AG09309 (cell line): ENCODE measurements at regions not wholly inside any gene's neighbourhood (a gene's known extent, or its start where the extent isn't known, plus 50 kb on each side); places are given as distances from the start of the nearest gene placed in this dataset.

ENCODE experiments used
- DNase-seq: peaks from one replicate; pipeline ENCODE4 v3.0.0-alpha.2; 2010; ENCODE audit warnings: low read depth
- H3K4me3 ChIP-seq: 2 replicates; pipeline ENCODE4 v1.5.1; 2011; ENCODE audit warnings: mild to moderate bottlenecking, low read depth, low read length, moderate library complexity; ENCODE audit not compliant: control insufficient read depth
- TF ChIP-seq, protein P1 (sequence below): IDR thresholded peaks from 2 replicates; pipeline ENCODE4 v1.5.1; 2011; ENCODE audit warnings: mild to moderate bottlenecking, low read depth, low read length, inconsistent platforms; ENCODE audit not compliant: insufficient read depth, control insufficient read depth; ENCODE audit errors: missing control alignments

DNA sequence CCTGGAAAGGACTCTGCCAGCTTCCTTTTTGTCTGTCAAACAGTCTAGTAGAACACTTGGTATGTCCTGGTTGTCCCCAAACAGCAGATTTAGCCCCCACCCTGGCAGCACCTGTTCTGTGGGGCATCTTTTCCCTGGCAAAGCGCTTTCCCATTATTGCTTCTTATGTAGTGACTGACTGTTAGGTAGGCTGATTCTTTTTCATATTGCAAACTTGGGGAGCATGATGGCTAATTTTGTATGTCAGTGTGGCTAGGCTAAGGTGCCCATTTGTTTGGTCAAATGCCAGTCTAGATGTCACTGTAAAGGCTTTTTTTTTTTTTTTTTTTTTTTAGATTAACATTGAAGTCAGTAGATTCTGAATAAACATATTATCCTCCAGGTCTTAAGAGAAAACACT lies 140.2 kb downstream of the MYCN start:
- no peak overlapping the region for H3K4me3 ChIP-seq
- no peak for DNase-seq
- TF ChIP-seq, protein P1, sequence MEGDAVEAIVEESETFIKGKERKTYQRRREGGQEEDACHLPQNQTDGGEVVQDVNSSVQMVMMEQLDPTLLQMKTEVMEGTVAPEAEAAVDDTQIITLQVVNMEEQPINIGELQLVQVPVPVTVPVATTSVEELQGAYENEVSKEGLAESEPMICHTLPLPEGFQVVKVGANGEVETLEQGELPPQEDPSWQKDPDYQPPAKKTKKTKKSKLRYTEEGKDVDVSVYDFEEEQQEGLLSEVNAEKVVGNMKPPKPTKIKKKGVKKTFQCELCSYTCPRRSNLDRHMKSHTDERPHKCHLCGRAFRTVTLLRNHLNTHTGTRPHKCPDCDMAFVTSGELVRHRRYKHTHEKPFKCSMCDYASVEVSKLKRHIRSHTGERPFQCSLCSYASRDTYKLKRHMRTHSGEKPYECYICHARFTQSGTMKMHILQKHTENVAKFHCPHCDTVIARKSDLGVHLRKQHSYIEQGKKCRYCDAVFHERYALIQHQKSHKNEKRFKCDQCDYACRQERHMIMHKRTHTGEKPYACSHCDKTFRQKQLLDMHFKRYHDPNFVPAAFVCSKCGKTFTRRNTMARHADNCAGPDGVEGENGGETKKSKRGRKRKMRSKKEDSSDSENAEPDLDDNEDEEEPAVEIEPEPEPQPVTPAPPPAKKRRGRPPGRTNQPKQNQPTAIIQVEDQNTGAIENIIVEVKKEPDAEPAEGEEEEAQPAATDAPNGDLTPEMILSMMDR: no peak

DNA sequence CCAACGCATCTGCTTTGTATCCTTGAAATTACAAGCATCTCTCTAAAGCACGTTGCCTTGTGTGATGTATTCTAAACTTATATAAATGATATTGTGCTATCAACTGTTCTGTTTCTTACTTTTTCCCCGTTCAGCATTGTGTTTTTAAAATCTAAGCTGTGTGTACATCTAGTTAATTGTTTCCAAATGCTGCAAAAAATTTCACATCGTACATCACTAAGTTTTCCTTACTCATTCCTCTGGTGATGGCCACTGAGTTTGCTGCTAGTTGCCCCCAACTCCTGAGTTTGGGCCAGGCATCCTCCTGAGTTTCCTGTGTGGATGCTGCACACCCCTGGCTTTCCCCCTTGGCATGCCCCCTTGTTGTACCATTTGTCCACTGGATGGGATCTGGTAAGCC lies 139.7 kb downstream of the MYCN start:
- no peak overlapping the region for H3K4me3 ChIP-seq
- no peak for DNase-seq
- TF ChIP-seq, protein P1: no peak

DNA sequence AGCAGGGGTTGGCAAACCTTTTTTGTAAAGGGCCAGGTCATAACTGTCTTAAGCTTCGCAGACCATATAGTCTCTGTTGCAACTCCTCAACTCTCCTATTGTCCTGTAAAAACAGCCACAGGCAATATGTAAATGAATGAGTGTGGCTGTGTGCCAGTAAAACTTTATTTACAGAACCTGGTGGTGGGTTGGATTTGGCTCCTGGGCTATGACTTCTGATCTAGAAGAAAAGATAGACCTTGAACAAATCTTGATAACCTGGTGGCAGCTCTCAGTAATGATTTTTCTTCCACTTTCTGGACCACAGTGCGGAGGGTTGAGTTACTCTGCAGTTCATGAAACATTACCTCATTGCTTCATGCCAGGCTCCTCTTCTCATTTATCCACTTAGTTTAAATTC lies 139.3 kb downstream of the MYCN start:
- H3K4me3 ChIP-seq: no peak overlapping the region
- DNase-seq: no peak
- TF ChIP-seq, protein P1: no peak

DNA sequence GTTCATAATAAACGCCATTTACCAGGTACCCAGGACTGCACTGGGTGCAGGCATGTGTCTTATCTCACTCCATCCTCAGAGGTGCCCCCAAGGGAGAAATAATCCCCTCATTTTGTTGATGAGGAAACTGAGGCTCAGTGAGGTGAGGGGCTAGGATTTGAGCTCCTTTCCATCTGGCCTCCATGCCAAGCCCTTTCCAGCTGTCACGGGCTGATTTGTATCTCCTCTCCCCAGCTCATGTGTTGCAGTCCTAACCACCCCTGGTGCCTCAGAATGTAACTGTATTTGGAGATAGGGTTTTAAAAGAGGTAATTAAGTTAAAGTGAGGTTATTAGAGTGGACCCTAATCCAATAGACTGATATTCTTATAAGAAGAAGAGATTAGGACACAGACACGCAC lies 137.3 kb downstream of the MYCN start:
- no peak for DNase-seq
- no peak overlapping the region for H3K4me3 ChIP-seq
- TF ChIP-seq, protein P1: no peak

DNA sequence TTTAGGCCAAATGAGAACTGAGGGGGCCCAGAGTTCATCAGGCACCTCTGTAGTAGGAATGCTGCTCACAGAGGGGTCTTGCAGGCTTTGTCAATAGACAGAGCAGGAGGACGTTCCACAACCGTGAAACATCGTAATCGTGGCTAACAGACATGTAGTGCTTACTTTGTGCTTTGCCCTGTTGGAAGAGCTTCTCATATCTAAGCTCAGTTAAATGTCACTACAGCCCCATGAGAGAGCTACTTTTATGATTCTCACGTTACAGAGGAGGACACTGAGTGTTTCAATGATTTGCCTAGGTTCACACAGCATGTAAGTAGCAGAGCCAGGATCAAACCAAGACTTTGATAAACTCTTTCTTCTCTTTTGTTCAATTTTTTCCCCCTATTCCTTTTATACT lies 136.6 kb downstream of the MYCN start:
- no peak overlapping the region for H3K4me3 ChIP-seq
- DNase-seq: no peak
- TF ChIP-seq, protein P1: no peak

DNA sequence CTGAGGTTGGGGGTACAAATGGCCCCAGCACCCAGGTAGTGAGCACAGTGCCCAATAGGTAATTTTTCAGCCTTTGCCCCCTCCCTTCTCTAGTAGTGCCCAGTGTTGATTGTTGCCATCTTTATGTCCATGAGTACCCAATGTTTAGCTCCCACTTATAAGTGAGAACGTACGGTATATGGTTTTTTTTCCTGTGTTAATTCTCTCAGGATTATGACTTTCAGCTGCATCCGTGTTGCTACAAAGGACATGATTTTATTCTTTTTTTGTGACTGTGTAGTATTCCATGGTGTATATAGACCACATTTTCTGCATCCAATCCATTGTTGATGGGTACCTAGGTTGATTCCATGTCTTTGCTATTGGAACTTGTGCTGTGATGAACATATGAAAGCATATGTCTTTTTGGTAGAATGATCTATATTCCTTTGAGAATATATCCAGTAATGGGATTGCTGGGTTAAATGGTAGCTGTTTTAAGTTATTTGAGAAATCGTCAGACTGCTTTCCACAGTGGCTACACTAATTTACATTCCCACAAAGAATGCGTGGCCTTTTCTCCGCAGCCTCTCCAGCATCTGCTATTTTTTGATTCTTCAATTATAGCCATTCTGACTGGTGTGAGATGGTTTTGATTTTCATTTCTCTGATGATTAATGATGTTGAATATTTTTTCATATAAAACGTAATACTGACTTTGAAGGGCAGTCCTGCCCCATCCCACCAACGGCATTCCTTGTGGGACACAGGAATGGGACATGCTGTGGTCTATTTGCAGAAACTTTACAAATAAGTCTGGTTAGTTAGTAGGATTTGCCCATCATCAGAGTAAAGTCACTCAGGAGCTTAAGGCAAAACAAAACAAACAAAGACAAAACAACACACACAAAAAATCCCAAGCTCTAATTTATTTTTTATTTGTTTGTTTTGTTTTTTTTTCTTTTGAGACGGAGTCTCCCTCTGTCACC lies 135.0 kb downstream of the MYCN start:
- no peak overlapping the region for H3K4me3 ChIP-seq
- DNase-seq: no peak
- TF ChIP-seq, protein P1: no peak
